ENCODE measurements at regions not wholly inside any gene's neighbourhood (a gene's known extent, or its start where the extent isn't known, plus 50 kb on each side); places are given as distances from the start of the nearest gene placed in this dataset.

GRCh38 chr1:94746635-94747525 is 73.3 kb upstream of the SLC44A3 start:
- Histone ChIP-seq H4K20me1 (no peaks in the 10 kb centered on the region), H3K9ac (no peak overlapping the region), H3K27me3 (no peaks in the 10 kb centered on the region), H3K4me3 (no peak overlapping the region), H3K27ac (no peak overlapping the region), H3K4me1 (no peaks in the 10 kb centered on the region), H3K9me3 (peaks cover 4% of the 10 kb centered on the region), H3K36me3 (no peaks in the 10 kb centered on the region), H3K4me2 (no peak overlapping the region)
- TF ChIP-seq Cebpa-rat (IDR thresholded peaks at IDR 0.05), result no peak

- Histone ChIP-seq H4K20me1 (no peaks in the 10 kb centered on the region), H3K27me3 (no peaks in the 10 kb centered on the region), H3K9ac (no peak overlapping the region), H3K27ac (no peak overlapping the region), H3K4me1 (no peaks in the 10 kb centered on the region), H3K9me3 (peaks cover 4% of the 10 kb centered on the region), H3K4me2 (no peak overlapping the region), H3K4me3 (no peak overlapping the region), H3K36me3 (no peaks in the 10 kb centered on the region)
- no peak for TF ChIP-seq Cebpa-rat (IDR thresholded peaks at IDR 0.05)
Observed at GRCh38 chr1:94745742-94746141, 74.4 kb upstream of the SLC44A3 start.

GRCh38 chr1:94743862-94744261 is 76.3 kb upstream of the SLC44A3 start:
- no peaks in the 10 kb centered on the region for H3K9me3 ChIP-seq
- no peak for TF ChIP-seq Cebpa-rat (IDR thresholded peaks at IDR 0.05)

GRCh38 chr1:94741996-94742395 is 78.2 kb upstream of the SLC44A3 start:
- TF ChIP-seq Cebpa-rat (IDR thresholded peaks at IDR 0.05), result no peak
- Histone ChIP-seq H3K4me3 (no peak overlapping the region), H3K4me1 (peaks cover 9% of the 10 kb centered on the region), H3K9me3 (no peaks in the 10 kb centered on the region), H3K4me2 (no peak overlapping the region), H3K9ac (no peak overlapping the region), H4K20me1 (no peaks in the 10 kb centered on the region), H3K27ac (no peak overlapping the region), H3K27me3 (no peaks in the 10 kb centered on the region), H3K36me3 (no peaks in the 10 kb centered on the region)

More at GRCh38 chr1:94743862-94744261, 76.3 kb upstream of the SLC44A3 start:
- H3K4me1 ChIP-seq, result no peaks in the 10 kb centered on the region
- no peak overlapping the region for H3K4me3 ChIP-seq
- no peak overlapping the region for H3K9ac ChIP-seq
- H3K27ac ChIP-seq, result no peak overlapping the region
- no peaks in the 10 kb centered on the region for H4K20me1 ChIP-seq
- H3K27me3 ChIP-seq, result no peaks in the 10 kb centered on the region
- no peaks in the 10 kb centered on the region for H3K36me3 ChIP-seq
- no peak overlapping the region for H3K4me2 ChIP-seq

GRCh38 chr1:94741510-94741909 is 78.6 kb upstream of the SLC44A3 start:
- H4K20me1 ChIP-seq, result no peaks in the 10 kb centered on the region
- H3K4me3 ChIP-seq, result no peak overlapping the region
- H3K27me3 ChIP-seq, result no peaks in the 10 kb centered on the region
- H3K36me3 ChIP-seq, result no peaks in the 10 kb centered on the region
- no peak overlapping the region for H3K4me2 ChIP-seq
- no peaks in the 10 kb centered on the region for H3K9me3 ChIP-seq
- H3K9ac ChIP-seq, result no peak overlapping the region
- TF ChIP-seq Cebpa-rat (IDR thresholded peaks at IDR 0.05), result no peak
- peaks cover 14% of the 10 kb centered on the region for H3K4me1 ChIP-seq
- H3K27ac ChIP-seq, result no peak overlapping the region

- Histone ChIP-seq H3K9me3 (no peaks in the 10 kb centered on the region), H3K4me3 (no peak overlapping the region), H3K27ac (no peak overlapping the region), H3K4me2 (no peak overlapping the region), H3K4me1 (peaks cover 28% of the 10 kb centered on the region), H4K20me1 (no peaks in the 10 kb centered on the region), H3K36me3 (no peaks in the 10 kb centered on the region), H3K9ac (no peak overlapping the region), H3K27me3 (no peaks in the 10 kb centered on the region)
- no peak for TF ChIP-seq Cebpa-rat (IDR thresholded peaks at IDR 0.05)
Observed at GRCh38 chr1:94739521-94740061, 80.6 kb upstream of the SLC44A3 start.

GRCh38 chr1:94738371-94738770 is 81.8 kb upstream of the SLC44A3 start:
- no peaks in the 10 kb centered on the region for H4K20me1 ChIP-seq
- no peaks in the 10 kb centered on the region for H3K9me3 ChIP-seq
- no peaks in the 10 kb centered on the region for H3K36me3 ChIP-seq
- no peak overlapping the region for H3K4me3 ChIP-seq
- no peak overlapping the region for H3K27ac ChIP-seq
- no peak overlapping the region for H3K4me2 ChIP-seq
- no peak for TF ChIP-seq Cebpa-rat (IDR thresholded peaks at IDR 0.05)
- H3K27me3 ChIP-seq, result no peaks in the 10 kb centered on the region
- peaks cover 28% of the 10 kb centered on the region for H3K4me1 ChIP-seq
- no peak overlapping the region for H3K9ac ChIP-seq

- no peak for TF ChIP-seq Cebpa-rat (IDR thresholded peaks at IDR 0.05)
- H3K27ac ChIP-seq, result no peak overlapping the region
Observed at GRCh38 chr1:94737124-94737998, 82.8 kb upstream of the SLC44A3 start.

GRCh38 chr1:94736549-94736948 is 83.6 kb upstream of the SLC44A3 start:
- no peak overlapping the region for H3K27ac ChIP-seq
- no peaks in the 10 kb centered on the region for H3K36me3 ChIP-seq
- TF ChIP-seq Cebpa-rat (IDR thresholded peaks at IDR 0.05), result no peak

More at GRCh38 chr1:94737124-94737998, 82.8 kb upstream of the SLC44A3 start:
- H3K36me3 ChIP-seq, result no peaks in the 10 kb centered on the region
- no peaks in the 10 kb centered on the region for H3K27me3 ChIP-seq
- no peak overlapping the region for H3K9ac ChIP-seq
- peaks cover 28% of the 10 kb centered on the region for H3K4me1 ChIP-seq
- H3K9me3 ChIP-seq, result no peaks in the 10 kb centered on the region
- H3K4me3 ChIP-seq, result no peak overlapping the region
- H3K4me2 ChIP-seq, result peak overlapping the region; percentile 54
- H4K20me1 ChIP-seq, result no peaks in the 10 kb centered on the region

More at GRCh38 chr1:94736549-94736948, 83.6 kb upstream of the SLC44A3 start:
- H3K4me2 ChIP-seq, result peak overlapping the region; percentile 54; the same call in 1 of the 2 replicates
- no peaks in the 10 kb centered on the region for H3K9me3 ChIP-seq
- no peak overlapping the region for H3K9ac ChIP-seq
- peaks cover 28% of the 10 kb centered on the region for H3K4me1 ChIP-seq
- no peaks in the 10 kb centered on the region for H3K27me3 ChIP-seq
- H4K20me1 ChIP-seq, result no peaks in the 10 kb centered on the region
- no peak overlapping the region for H3K4me3 ChIP-seq

Measured in BLaER1 (cell line).